ENCODE measurements at regions not wholly inside any gene's neighbourhood (a gene's known extent, or its start where the extent isn't known, plus 50 kb on each side); places are given as distances from the start of the nearest gene placed in this dataset.

DNA sequence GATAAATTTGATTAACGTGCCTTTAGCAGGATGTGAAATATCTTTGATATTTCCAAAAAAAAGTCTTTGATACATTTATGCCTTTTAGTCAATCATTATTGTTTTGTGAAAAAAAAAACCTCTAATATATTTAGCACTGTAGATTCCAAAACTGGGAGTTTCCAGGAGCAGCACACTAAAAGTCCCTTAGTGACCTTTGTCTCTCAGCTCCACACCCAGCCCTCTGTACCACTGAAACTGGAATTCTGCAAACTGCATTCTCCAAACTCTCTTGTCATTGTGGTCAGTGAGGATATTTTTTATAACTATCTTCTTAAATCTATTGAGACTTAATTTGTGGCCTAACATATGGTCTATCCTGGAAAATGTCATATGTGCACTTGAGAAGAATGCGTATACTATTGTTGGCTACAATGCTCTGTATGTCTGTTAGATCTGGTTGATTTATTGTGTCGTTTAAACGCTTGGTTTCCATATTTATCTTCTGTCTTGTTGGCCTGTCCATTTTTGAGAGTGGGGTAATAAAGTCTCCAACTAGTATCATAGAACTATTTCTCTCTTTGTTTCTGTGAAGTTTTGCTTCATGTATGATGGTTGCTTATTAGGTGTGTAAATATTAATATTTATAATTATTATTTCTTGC, 73.2 kb upstream of the CNKSR3 start:
- H2AFZ ChIP-seq (ENCODE audit: low read length): no peak overlapping the region
- no peak overlapping the region for H3T11ph ChIP-seq (ENCODE audit: low read length)
- H3K4ac ChIP-seq (ENCODE audit: low read depth, low read length): no peak overlapping the region
- no peaks in the 10 kb centered on the region for H3K9me3 ChIP-seq (ENCODE audit: control insufficient read depth, low read depth, low read length)
- H3K4me3 Mint-ChIP-seq: no peak overlapping the region
- no peak overlapping the region for H3K14ac ChIP-seq (ENCODE audit: insufficient read depth, low read length)
- no peak overlapping the region for H2BK15ac ChIP-seq (ENCODE audit: low read depth, low read length)
- no peak overlapping the region for H2BK20ac ChIP-seq (ENCODE audit: low read depth, low read length, poor library complexity, severe bottlenecking)
- no peak overlapping the region for H3K23ac ChIP-seq (ENCODE audit: insufficient read length, low read depth, low read length)
- no peak overlapping the region for H3K27ac Mint-ChIP-seq
- H3K27ac ChIP-seq (ENCODE audit: insufficient read length, low read depth, low read length): no peak overlapping the region
- H2AK5ac ChIP-seq (ENCODE audit: insufficient read length, low read length): no peak overlapping the region
- no peak overlapping the region for H4K91ac ChIP-seq (ENCODE audit: insufficient read length, low read depth, low read length)
- no peak overlapping the region for H2BK5ac ChIP-seq (ENCODE audit: insufficient read length, low read length)
- H3K4me2 ChIP-seq (ENCODE audit: insufficient read depth, insufficient read length, low read length): no peak overlapping the region
- DNase-seq: no peak
- H3K4me1 ChIP-seq (ENCODE audit: insufficient read depth, low read length): no peaks in the 10 kb centered on the region
- peaks cover 0 to 8% (median 0%) of the 10 kb centered on the region in 3 experiments; a peak in 2 of 7 replicates for H3K36me3 Mint-ChIP-seq (ENCODE audit: insufficient read depth in 1 of 3, low read depth in 3 of 3)
- H3K27me3 ChIP-seq (ENCODE audit: insufficient read depth, low read length): no peaks in the 10 kb centered on the region
- H3K79me2 ChIP-seq (ENCODE audit: insufficient read depth, low read length): no peaks in the 10 kb centered on the region
- H3K23me2 ChIP-seq (ENCODE audit: insufficient read length, low read depth, low read length, poor library complexity, severe bottlenecking): no peaks in the 10 kb centered on the region
- H4K5ac ChIP-seq (ENCODE audit: insufficient read length, low read depth, low read length): no peak overlapping the region
- no peak overlapping the region for H3K9ac ChIP-seq (ENCODE audit: extremely low read depth, insufficient read length, low read length)
- H4K20me1 ChIP-seq (ENCODE audit: control insufficient read depth, insufficient read depth, insufficient read length): no peaks in the 10 kb centered on the region
- H3K18ac ChIP-seq (ENCODE audit: insufficient read length, low read depth, low read length): no peak overlapping the region
- no peak overlapping the region for H2BK12ac ChIP-seq (ENCODE audit: insufficient read length, low read depth, low read length)
- peaks cover 1% of the 10 kb centered on the region; the same call in 1 of the 2 replicates for H3K27me3 Mint-ChIP-seq (ENCODE audit: low read depth)
- peaks cover 0 to 4% of the 10 kb centered on the region in 2 experiments; a peak in 2 of 4 replicates for H3K4me1 Mint-ChIP-seq
- H3K9me3 Mint-ChIP-seq: peaks cover 4 to 14% of the 10 kb centered on the region in 2 experiments; a peak in 3 of 5 replicates
- no peak overlapping the region for H2BK120ac ChIP-seq (ENCODE audit: low read depth, low read length, poor library complexity, severe bottlenecking)
- WGBS (ENCODE audit: extremely low coverage, insufficient read length, low lambda C conversion rate): no CpG with 5 or more reads among the region's 4 CpGs
- H3K56ac ChIP-seq (ENCODE audit: insufficient read length, low read depth, low read length): no peak overlapping the region
- H3K79me1 ChIP-seq (ENCODE audit: insufficient read depth, low read depth, low read length, poor library complexity, severe bottlenecking): no peaks in the 10 kb centered on the region
- H4K8ac ChIP-seq (replicated peaks; ENCODE audit: insufficient read length, low read depth, low read length): no peak overlapping the region
- TF ChIP-seq CTCF (conservative IDR thresholded peaks at IDR 0.05): no peak

Measured in H9 (cell line).